ENCODE measurements at regions not wholly inside any gene's neighbourhood (a gene's known extent, or its start where the extent isn't known, plus 50 kb on each side); places are given as distances from the start of the nearest gene placed in this dataset.

GRCh38 chr2:12803607-12804006 is 86.9 kb downstream of the TRIB2 start:
- no peak overlapping the region for H3K9ac ChIP-seq (replicated peaks in 1 of 4; ENCODE audit: extremely low read depth in 1 of 4, low read depth in 3 of 4, low read length in 3 of 4)
- TF ChIP-seq USF2 (IDR thresholded peaks at IDR 0.05; ENCODE audit: low read length) = no peak
- no peak for TF ChIP-seq CTBP2 (IDR thresholded peaks at IDR 0.05; ENCODE audit: borderline replicate concordance, insufficient read depth, insufficient read length, low read length)
- TF ChIP-seq ATF2 (IDR thresholded peaks at IDR 0.05; ENCODE audit: low read length) = no peak
- TF ChIP-seq HDAC2 (IDR thresholded peaks at IDR 0.05; ENCODE audit: borderline replicate concordance in 1 of 2, low read depth in 2 of 2, low read length in 2 of 2) = no peak
- no peak for TF ChIP-seq MAX (IDR thresholded peaks at IDR 0.05)
- TF ChIP-seq POU5F1 (IDR thresholded peaks at IDR 0.05; ENCODE audit: low read depth, low read length) = no peak
- no peak for TF ChIP-seq ATF3 (IDR thresholded peaks at IDR 0.05; ENCODE audit: insufficient read depth, low read depth, low read length)
- no peak for TF ChIP-seq RAD21 (IDR thresholded peaks at IDR 0.05 in 1 of 2, conservative IDR thresholded peaks at IDR 0.05 in 1 of 2; ENCODE audit: low read depth in 2 of 2, low read length in 2 of 2)
- TF ChIP-seq SP1 (IDR thresholded peaks at IDR 0.05; ENCODE audit: low read depth, low read length) = no peak
- no peak for TF ChIP-seq ZNF274 (IDR thresholded peaks at IDR 0.05; ENCODE audit: borderline replicate concordance, extremely low read depth, low read length)
- TF ChIP-seq GABPA (IDR thresholded peaks at IDR 0.05; ENCODE audit: borderline replicate concordance, insufficient read depth, low read length) = no peak

More at GRCh38 chr2:12803607-12804006, 86.9 kb downstream of the TRIB2 start:
- Histone ChIP-seq H2BK15ac (ENCODE audit: low read length) (no peak overlapping the region), H4K20me1 (replicated peaks in 1 of 2; ENCODE audit: control insufficient read depth in 1 of 2, insufficient read depth in 2 of 2, low read length in 2 of 2) (no peaks in the 10 kb centered on the region), H3K4me1 (replicated peaks in 1 of 4; ENCODE audit: control insufficient read depth in 3 of 4, insufficient read depth in 4 of 4, low read length in 3 of 4) (peaks cover 0 to 3% (median 0%) of the 10 kb centered on the region in 4 experiments; a peak in 1 of 7 replicates), H2BK5ac (ENCODE audit: low read depth, low read length) (no peak overlapping the region), H3K4me2 (ENCODE audit: insufficient read depth in 1 of 2, low read depth in 2 of 2, low read length in 2 of 2) (no peak overlapping the region), H3K27me3 (replicated peaks in 1 of 4; ENCODE audit: control insufficient read depth in 3 of 4, extremely low read depth in 1 of 4, insufficient read depth in 3 of 4, low read length in 3 of 4) (no peaks in the 10 kb centered on the region), H3K23ac (ENCODE audit: insufficient read length) (no peak overlapping the region), H3K4me3 (ENCODE audit: extremely low read depth in 1 of 4, insufficient read depth in 2 of 4, low read depth in 3 of 4, low read length in 4 of 4) (no peak overlapping the region), H3K36me3 (ENCODE audit: control insufficient read depth in 2 of 4, insufficient read depth in 4 of 4, low read length in 3 of 4) (no peaks in the 10 kb centered on the region), H2BK120ac (replicated peaks; ENCODE audit: low read depth, low read length) (no peak overlapping the region), H3K4ac (replicated peaks; ENCODE audit: insufficient read length, low read depth, low read length) (no peak overlapping the region), H3K79me2 (ENCODE audit: control insufficient read depth in 1 of 2, insufficient read depth in 2 of 2, low read length in 2 of 2) (no peaks in the 10 kb centered on the region), H4K91ac (replicated peaks; ENCODE audit: insufficient read length, low read length) (no peak overlapping the region), H2BK20ac (ENCODE audit: low read length) (no peak overlapping the region), H2AK5ac (ENCODE audit: low read depth, low read length) (no peak overlapping the region), H3K9me3 (ENCODE audit: insufficient read depth in 2 of 2, low read depth in 1 of 2, low read length in 1 of 2) (no peaks in the 10 kb centered on the region), H3K14ac (ENCODE audit: insufficient read length) (no peak overlapping the region), H3K18ac (ENCODE audit: extremely low read depth, low read length) (no peak overlapping the region), H2BK12ac (ENCODE audit: low read depth, low read length) (no peak overlapping the region), H4K5ac (ENCODE audit: insufficient read length, low read depth, low read length) (no peak overlapping the region), H4K8ac (ENCODE audit: extremely low read depth, insufficient read depth, low read length) (no peak overlapping the region), H3K23me2 (ENCODE audit: low read depth, low read length) (no peaks in the 10 kb centered on the region), H3K56ac (replicated peaks; ENCODE audit: insufficient read length, low read depth, low read length) (no peak overlapping the region), H2AFZ (ENCODE audit: low read length) (no peak overlapping the region), H3K79me1 (ENCODE audit: low read depth, low read length) (no peaks in the 10 kb centered on the region), H3K27ac (ENCODE audit: low read depth, low read length) (no peak overlapping the region)
- FAIRE-seq = no peak
- ChIA-PET POLR2A (ENCODE audit: partially characterized antibody) (no interaction called here), CTCF (ENCODE audit: partially characterized antibody) (no interaction called here)
- no peak for DNase-seq (ENCODE audit: low read depth in 1 of 2, low spot score in 2 of 2)

Data from H1 (cell line).